Transverse colon (tissue), 4 donors: ENCODE measurements at regions not wholly inside any gene's neighbourhood (a gene's known extent, or its start where the extent isn't known, plus 50 kb on each side); places are given as distances from the start of the nearest gene placed in this dataset.
A peak's percentile ranks its signal among the peaks of the same experiment; 100 is the strongest.

Source experiments
- DNase-seq: peaks from one replicate; pipeline ENCODE4 v3.0.0-alpha.2; 2019
- H3K27ac ChIP-seq, 4 donors: fragments of 200-600 bp; sonication (generic); 2 replicates each; pipeline ENCODE4 v1.5.1; 2016 to 2018; ENCODE audit warnings: inconsistent platforms in 4 of 4
- H3K27me3 ChIP-seq: fragments of 200-600 bp; sonication (generic); 2 replicates; pipeline ENCODE4 v1.5.1; 2017; ENCODE audit warnings: inconsistent platforms
- H3K36me3 ChIP-seq, 4 donors: fragments of 200-600 bp; sonication (generic); 2 replicates each; pipeline ENCODE4 v1.5.1; 2017 to 2019; ENCODE audit warnings: inconsistent platforms in 4 of 4
- H3K4me1 ChIP-seq, 4 donors: fragments of 200-600 bp; sonication (generic); 2 replicates each; pipeline ENCODE4 v1.5.1; 2017 to 2020; ENCODE audit warnings: inconsistent platforms in 4 of 4
- H3K4me3 ChIP-seq, 4 donors: fragments of 200-600 bp; sonication (generic); 1 replicate in 1 of 4; 2 replicates in 3 of 4; pipeline versions ENCODE4 v1.5.1 to v1.6.1; 2017 to 2019; ENCODE audit warnings: inconsistent platforms in 4 of 4
- H3K9me3 ChIP-seq, 2 donors: fragments of 200-600 bp; sonication (generic); 2 replicates each; pipeline ENCODE4 v1.5.1; 2017 to 2019; ENCODE audit warnings: inconsistent platforms in 2 of 2
- EP300 ChIP-seq: sonication (generic); formaldehyde crosslinking; IDR thresholded peaks from one replicate; pipeline ENCODE4 v1.6.1; 2017; ENCODE audit warnings: antibody characterized with exemption, low read depth
- POLR2A ChIP-seq: fragments of 450-650 bp; IDR thresholded peaks from one replicate; pipeline ENCODE4 v1.6.1; 2016; ENCODE audit warnings: antibody characterized with exemption, mild to moderate bottlenecking, moderate library complexity
- POLR2AphosphoS5 ChIP-seq, 3 donors: sonication (generic); formaldehyde crosslinking; IDR thresholded peaks; one replicate each; pipeline ENCODE4 v1.6.1; 2016; ENCODE audit warnings: antibody characterized with exemption in 3 of 3
- whole genome bisulfite sequencing, 2 donors: methylation state at CpG; one replicate each; pipeline ENCODE4 v1.1.5; 2018; ENCODE audit warnings: low coverage in 1 of 2; 5-methylcytosine and 5-hydroxymethylcytosine counted together
- in situ Hi-C, 4 donors: fragments of 200-750 bp; cut with MboI; loops; one replicate each; pipeline versions ENCODE4 v1.15.0 to v1.15.1; 2017; ENCODE audit warnings: low sequenced_read_pairs in 3 of 4, low pct_ligation_motif_present in 1 of 4, low pct_unique_long_range_greater_than_20kb in 1 of 4
- intact Hi-C: fragments of 100-400 bp; cut with DNase I; formaldehyde crosslinking; loops from one replicate; pipeline ENCODE4 v1.15.1; 2023; ENCODE audit warnings: low total_unique reads
- TF ChIP-seq, protein P1 (sequence below), 5 experiments: fragments of 200-600 bp in 3 of 5; fragments of 450-650 bp in 2 of 5; sonication (generic) in 3 of 5; IDR thresholded peaks; 1 replicate in 2 of 5; 2 replicates in 3 of 5; pipeline ENCODE4 v1.5.1; 2016 to 2017; ENCODE audit warnings: antibody characterized with exemption in 5 of 5, inconsistent platforms in 3 of 5, mild to moderate bottlenecking in 2 of 5, moderate library complexity in 1 of 5

DNA sequence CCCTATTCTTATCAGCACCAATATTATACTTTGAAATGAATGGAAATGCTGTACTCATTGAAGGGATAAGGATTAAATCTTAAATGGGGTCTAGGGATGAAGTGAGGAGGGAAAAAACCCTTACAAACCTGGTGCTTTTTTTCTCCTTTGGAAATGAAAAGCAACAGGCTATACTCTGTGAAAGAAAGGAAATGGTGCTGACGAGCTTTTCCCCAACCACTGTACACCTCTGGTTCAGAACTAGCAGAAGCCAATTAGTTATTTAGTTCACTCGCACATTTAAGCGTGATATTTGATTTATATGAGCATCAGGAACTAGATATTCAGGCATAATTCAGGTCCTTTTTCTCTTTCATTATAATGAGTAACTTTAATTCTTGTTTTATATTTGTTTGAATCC, 74.5 kb upstream of the S1PR1 start:
- H3K27ac ChIP-seq: peak overlapping the region in 1 of 4 donors; percentile 20
- peaks cover 0 to 3% of the 10 kb centered on the region in 2 donors for H3K9me3 ChIP-seq
- TF ChIP-seq POLR2AphosphoS5 (IDR thresholded peaks at IDR 0.05) (no peak), POLR2A (no peak), EP300 (no peak)
- TF ChIP-seq, protein P1, sequence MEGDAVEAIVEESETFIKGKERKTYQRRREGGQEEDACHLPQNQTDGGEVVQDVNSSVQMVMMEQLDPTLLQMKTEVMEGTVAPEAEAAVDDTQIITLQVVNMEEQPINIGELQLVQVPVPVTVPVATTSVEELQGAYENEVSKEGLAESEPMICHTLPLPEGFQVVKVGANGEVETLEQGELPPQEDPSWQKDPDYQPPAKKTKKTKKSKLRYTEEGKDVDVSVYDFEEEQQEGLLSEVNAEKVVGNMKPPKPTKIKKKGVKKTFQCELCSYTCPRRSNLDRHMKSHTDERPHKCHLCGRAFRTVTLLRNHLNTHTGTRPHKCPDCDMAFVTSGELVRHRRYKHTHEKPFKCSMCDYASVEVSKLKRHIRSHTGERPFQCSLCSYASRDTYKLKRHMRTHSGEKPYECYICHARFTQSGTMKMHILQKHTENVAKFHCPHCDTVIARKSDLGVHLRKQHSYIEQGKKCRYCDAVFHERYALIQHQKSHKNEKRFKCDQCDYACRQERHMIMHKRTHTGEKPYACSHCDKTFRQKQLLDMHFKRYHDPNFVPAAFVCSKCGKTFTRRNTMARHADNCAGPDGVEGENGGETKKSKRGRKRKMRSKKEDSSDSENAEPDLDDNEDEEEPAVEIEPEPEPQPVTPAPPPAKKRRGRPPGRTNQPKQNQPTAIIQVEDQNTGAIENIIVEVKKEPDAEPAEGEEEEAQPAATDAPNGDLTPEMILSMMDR (IDR thresholded peaks at IDR 0.05): no peak
- H3K27me3 ChIP-seq: no peaks in the 10 kb centered on the region
- DNase-seq: no peak
- intact Hi-C loops (no loop called here), in situ Hi-C loops (no loop called here)
- H3K36me3 ChIP-seq: no peaks in the 10 kb centered on the region
- 79 to 81% methylated on average over 3 of the region's 3 CpGs for WGBS, 2 donors
- no peaks in the 10 kb centered on the region for H3K4me1 ChIP-seq
- H3K4me3 ChIP-seq: no peak overlapping the region

DNA sequence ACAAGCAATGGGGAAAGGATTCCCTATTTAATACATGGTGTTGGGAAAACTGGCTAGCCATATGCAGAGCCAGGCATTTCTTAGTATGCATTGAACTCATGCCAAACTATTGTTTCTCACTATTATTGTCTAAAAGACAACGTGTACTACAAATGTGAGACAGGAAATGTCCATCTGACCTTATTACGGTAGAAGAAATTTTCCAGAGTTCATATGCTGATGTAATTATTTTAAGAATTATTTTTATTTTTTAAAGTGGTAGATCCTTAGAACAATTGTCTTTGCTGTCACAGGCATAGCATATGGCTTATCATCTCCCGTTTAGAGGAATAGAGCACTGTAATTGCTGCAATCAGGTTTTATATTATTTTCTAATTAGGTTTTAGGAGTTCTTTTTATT, 75.2 kb upstream of the S1PR1 start:
- H3K36me3 ChIP-seq: no peaks in the 10 kb centered on the region
- intact Hi-C loops (no loop called here), in situ Hi-C loops (no loop called here)
- H3K9me3 ChIP-seq: peaks cover 0 to 3% of the 10 kb centered on the region in 2 donors
- no peaks in the 10 kb centered on the region for H3K4me1 ChIP-seq
- DNase-seq: no peak
- TF ChIP-seq, protein P1 (IDR thresholded peaks at IDR 0.05): no peak
- TF ChIP-seq POLR2A (no peak), POLR2AphosphoS5 (IDR thresholded peaks at IDR 0.05) (no peak), EP300 (no peak)
- 59 to 62% methylated on average over 3 of the region's 3 CpGs for WGBS, 2 donors
- no peak overlapping the region for H3K4me3 ChIP-seq
- peak overlapping the region in 1 of 4 donors; percentile 20 for H3K27ac ChIP-seq
- no peaks in the 10 kb centered on the region for H3K27me3 ChIP-seq

DNA sequence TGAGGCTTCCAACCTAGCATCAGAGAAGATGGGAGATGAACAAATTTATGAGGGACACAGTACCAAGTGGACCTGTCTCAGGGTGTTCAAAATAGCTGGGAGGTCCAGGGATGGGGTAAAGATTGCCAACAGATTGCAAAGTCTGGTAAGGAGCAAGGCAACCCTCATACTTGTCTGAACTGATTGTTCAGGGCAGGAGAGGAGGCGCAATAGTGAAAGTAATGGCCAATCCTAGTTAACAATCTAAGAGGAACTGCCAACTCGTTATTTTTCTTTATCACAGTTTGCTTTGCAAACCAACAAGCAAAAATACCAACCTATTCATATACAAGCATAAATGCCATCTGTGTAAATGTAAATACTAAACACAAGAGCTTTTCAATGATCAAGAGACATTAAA, 78.4 kb upstream of the S1PR1 start:
- no peak overlapping the region for H3K27ac ChIP-seq
- 63 to 72% methylated on average over 2 of the region's 2 CpGs for WGBS, 2 donors
- H3K4me3 ChIP-seq: no peak overlapping the region
- H3K4me1 ChIP-seq: no peaks in the 10 kb centered on the region
- intact Hi-C loops: no loop called here
- in situ Hi-C loops: no loop called here
- TF ChIP-seq POLR2AphosphoS5 (IDR thresholded peaks at IDR 0.05) (no peak), POLR2A (no peak), EP300 (no peak)
- TF ChIP-seq, protein P1 (IDR thresholded peaks at IDR 0.05): no peak
- DNase-seq: no peak
- H3K27me3 ChIP-seq: no peaks in the 10 kb centered on the region
- no peaks in the 10 kb centered on the region for H3K36me3 ChIP-seq
- peaks cover 0 to 3% of the 10 kb centered on the region in 2 donors for H3K9me3 ChIP-seq

DNA sequence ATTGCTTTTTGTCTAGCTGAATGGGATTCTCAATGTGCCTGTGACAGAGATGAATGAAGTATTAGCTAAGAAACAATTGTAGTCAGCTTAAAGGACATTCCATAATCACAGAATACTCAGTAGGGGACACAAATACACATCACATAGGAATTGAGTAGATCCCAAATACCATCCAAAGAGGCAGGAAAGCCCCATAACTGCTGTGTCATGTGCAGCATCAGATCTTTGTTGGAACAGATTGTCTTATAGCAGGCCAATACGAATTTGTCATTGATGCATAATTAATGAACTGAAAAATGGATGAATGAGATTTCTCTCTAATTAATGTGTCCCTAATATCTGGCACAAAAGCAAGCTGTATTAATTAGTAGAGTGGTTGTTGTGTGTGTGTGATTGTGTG, 82.3 kb upstream of the S1PR1 start:
- Histone ChIP-seq H3K27ac (no peak overlapping the region), H3K36me3 (no peaks in the 10 kb centered on the region), H3K9me3 (no peaks in the 10 kb centered on the region), H3K4me3 (no peak overlapping the region), H3K27me3 (no peaks in the 10 kb centered on the region), H3K4me1 (no peaks in the 10 kb centered on the region)
- intact Hi-C loops: no loop called here
- 53 to 77% methylated on average over 1 of the region's 1 CpG for WGBS, 2 donors
- in situ Hi-C loops: no loop called here
- TF ChIP-seq POLR2A (no peak), EP300 (no peak), POLR2AphosphoS5 (IDR thresholded peaks at IDR 0.05) (no peak)
- TF ChIP-seq, protein P1 (IDR thresholded peaks at IDR 0.05): no peak
- no peak for DNase-seq
